ENCODE measurements at regions not wholly inside any gene's neighbourhood (a gene's known extent, or its start where the extent isn't known, plus 50 kb on each side); places are given as distances from the start of the nearest gene placed in this dataset.
A peak's percentile ranks its signal among the peaks of the same experiment; 100 is the strongest.

DNA sequence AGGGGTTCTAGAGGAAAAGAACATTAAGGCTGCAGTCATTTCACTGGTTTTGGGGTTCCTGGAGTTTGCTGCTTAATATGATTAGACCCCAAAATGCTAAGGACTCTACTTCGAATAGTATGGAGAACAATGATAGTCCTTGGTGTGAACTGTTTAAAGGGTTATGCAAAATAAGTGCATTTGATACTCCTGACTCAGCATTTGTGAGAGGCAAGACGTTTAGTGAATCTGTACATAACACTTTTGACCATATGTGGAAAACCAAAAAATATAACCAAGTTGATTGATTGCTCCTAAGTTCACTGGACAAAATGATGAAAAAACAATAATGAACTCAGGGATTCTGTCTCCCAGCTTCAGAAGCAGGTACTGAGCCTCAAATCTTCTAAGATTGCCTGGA is 414.1 kb downstream of the SH3BGRL start:
- DNase-seq (ENCODE audit: unreplicated experiment) = no peak
- no peaks in the 10 kb centered on the region for H3K27me3 Mint-ChIP-seq (ENCODE audit: insufficient read depth, unreplicated experiment)
- no peaks in the 10 kb centered on the region for H3K4me1 Mint-ChIP-seq (ENCODE audit: insufficient read depth, unreplicated experiment)
- intact Hi-C loops (cut with micrococcal nuclease) = no loop called here
- TF ChIP-seq CTCF (IDR thresholded peaks at IDR 0.05; ENCODE audit: unreplicated experiment) = no peak
- H3K36me3 Mint-ChIP-seq (ENCODE audit: insufficient read depth, unreplicated experiment) = no peaks in the 10 kb centered on the region
- H3K4me3 Mint-ChIP-seq (ENCODE audit: unreplicated experiment) = no peak overlapping the region
- BruUV-seq (replicated peaks) = no TSS peak
- no peak overlapping the region for H3K27ac Mint-ChIP-seq (ENCODE audit: low read depth, unreplicated experiment)
- ChIA-PET CTCF (no interaction called here), POLR2A (no interaction called here)
- H3K9me3 Mint-ChIP-seq (ENCODE audit: unreplicated experiment) = peaks cover 5% of the 10 kb centered on the region

DNA sequence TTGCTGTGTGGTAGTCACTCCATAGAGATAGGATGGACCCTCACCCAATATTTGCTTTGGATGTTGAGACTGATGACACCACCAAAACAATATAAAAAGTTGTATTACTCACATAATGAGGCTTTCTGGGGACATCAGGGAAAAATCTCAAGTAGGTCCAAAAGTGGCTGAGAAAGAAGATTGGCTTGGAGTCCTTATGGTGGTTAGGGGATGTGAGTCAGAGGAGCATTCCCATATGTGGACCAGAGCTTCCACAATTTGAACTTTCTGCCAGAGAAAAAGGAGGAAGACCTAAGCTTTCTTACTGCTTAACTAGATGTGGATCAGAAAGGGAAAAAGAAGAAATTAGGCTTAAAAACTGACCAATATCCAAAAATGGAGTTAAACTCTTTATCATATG is 460.5 kb downstream of the SH3BGRL start:
- DNase-seq (ENCODE audit: unreplicated experiment) = peak; percentile 10
- peaks cover 6% of the 10 kb centered on the region for H3K9me3 Mint-ChIP-seq (ENCODE audit: unreplicated experiment)
- no TSS peak for BruUV-seq (replicated peaks)
- peaks cover 7% of the 10 kb centered on the region for H3K4me1 Mint-ChIP-seq (ENCODE audit: insufficient read depth, unreplicated experiment)
- ChIA-PET POLR2A (no interaction called here), CTCF (interaction anchor here (0.7 kb wide), 1 partner anchor 1066 kb away, joined by 3 read pairs; no protein-coding TSS in a partner anchor)
- H3K27me3 Mint-ChIP-seq (ENCODE audit: insufficient read depth, unreplicated experiment) = no peaks in the 10 kb centered on the region
- H3K4me3 Mint-ChIP-seq (ENCODE audit: unreplicated experiment) = no peak overlapping the region
- no peak for TF ChIP-seq CTCF (IDR thresholded peaks at IDR 0.05; ENCODE audit: unreplicated experiment)
- intact Hi-C loops (cut with micrococcal nuclease) = no loop called here
- no peaks in the 10 kb centered on the region for H3K36me3 Mint-ChIP-seq (ENCODE audit: insufficient read depth, unreplicated experiment)
- no peak overlapping the region for H3K27ac Mint-ChIP-seq (ENCODE audit: low read depth, unreplicated experiment)

GRCh38 chrX:81708487-81708886 is 506.6 kb downstream of the SH3BGRL start:
- TF ChIP-seq CTCF (IDR thresholded peaks at IDR 0.05; ENCODE audit: unreplicated experiment) = no peak
- H3K36me3 Mint-ChIP-seq (ENCODE audit: insufficient read depth, unreplicated experiment) = no peaks in the 10 kb centered on the region
- BruUV-seq (replicated peaks) = no TSS peak
- H3K9me3 Mint-ChIP-seq (ENCODE audit: unreplicated experiment) = no peaks in the 10 kb centered on the region
- no peak overlapping the region for H3K27ac Mint-ChIP-seq (ENCODE audit: low read depth, unreplicated experiment)
- H3K4me3 Mint-ChIP-seq (ENCODE audit: unreplicated experiment) = no peak overlapping the region
- DNase-seq (ENCODE audit: unreplicated experiment) = peak; percentile 88
- ChIA-PET CTCF (interaction anchor here (0.8 kb wide), 1 partner anchor 21 kb away, joined by 3 read pairs; no protein-coding TSS in a partner anchor), POLR2A (no interaction called here)
- H3K27me3 Mint-ChIP-seq (ENCODE audit: insufficient read depth, unreplicated experiment) = no peaks in the 10 kb centered on the region
- peaks cover 13% of the 10 kb centered on the region for H3K4me1 Mint-ChIP-seq (ENCODE audit: insufficient read depth, unreplicated experiment)
- intact Hi-C loops (cut with micrococcal nuclease) = no loop called here

DNA sequence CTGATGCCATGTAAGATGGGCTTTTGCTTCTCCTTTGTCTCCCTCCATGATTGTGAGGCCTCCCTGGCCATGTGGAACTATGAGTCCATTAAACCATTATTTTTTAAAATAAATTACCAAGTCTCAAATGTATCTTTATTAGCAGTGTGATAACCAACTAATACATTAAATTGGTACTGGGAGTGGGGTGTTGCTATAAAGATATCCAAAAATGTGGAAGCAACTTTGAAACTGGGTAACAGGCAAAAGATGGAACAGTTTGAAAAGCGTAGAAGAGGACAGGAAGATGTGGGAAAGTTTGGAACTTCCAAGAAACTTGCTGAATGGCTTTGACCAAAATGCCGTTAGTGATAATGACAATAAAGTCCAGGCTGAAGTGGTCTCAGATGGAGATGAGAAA is 526.7 kb downstream of the SH3BGRL start:
- BruUV-seq (replicated peaks) = no TSS peak
- ChIA-PET CTCF (no interaction called here), POLR2A (no interaction called here)
- no peak for DNase-seq (ENCODE audit: unreplicated experiment)
- intact Hi-C loops (cut with micrococcal nuclease) = no loop called here
- Mint-ChIP-seq H3K27me3 (ENCODE audit: insufficient read depth, unreplicated experiment) (no peaks in the 10 kb centered on the region), H3K4me3 (ENCODE audit: unreplicated experiment) (no peak overlapping the region), H3K4me1 (ENCODE audit: insufficient read depth, unreplicated experiment) (no peaks in the 10 kb centered on the region), H3K36me3 (ENCODE audit: insufficient read depth, unreplicated experiment) (no peaks in the 10 kb centered on the region), H3K9me3 (ENCODE audit: unreplicated experiment) (peaks cover 39% of the 10 kb centered on the region), H3K27ac (ENCODE audit: low read depth, unreplicated experiment) (no peak overlapping the region)
- TF ChIP-seq CTCF (IDR thresholded peaks at IDR 0.05; ENCODE audit: unreplicated experiment) = no peak
